ENCODE measurements at regions not wholly inside any gene's neighbourhood (a gene's known extent, or its start where the extent isn't known, plus 50 kb on each side); places are given as distances from the start of the nearest gene placed in this dataset.

GRCh38 chr1:170853302-170853701 is 82.0 kb upstream of the MROH9 start:
- ATAC-seq (no peak), DNase-seq (ENCODE audit: low read depth, low spot score) (no peak)
- intact Hi-C loops (cut with micrococcal nuclease; ENCODE audit: unreplicated experiment) (no loop called here), in situ Hi-C loops (cut with HindIII; ENCODE audit: low pct_unique_long_range_greater_than_20kb, low sequenced_read_pairs) (no loop called here)
- CTCF ChIA-PET = no interaction called here
- no peaks in the 10 kb centered on the region for H3K27me3 ChIP-seq (ENCODE audit: control insufficient read depth, insufficient read depth, low read length)
- H3K4me1 ChIP-seq (ENCODE audit: control insufficient read depth, insufficient read depth, low read length) = no peaks in the 10 kb centered on the region
- no peak for TF ChIP-seq SIN3A (IDR thresholded peaks at IDR 0.05; ENCODE audit: borderline replicate concordance, insufficient read depth, low read depth, low read length)
- no peak for TF ChIP-seq TCF7L2 (IDR thresholded peaks at IDR 0.05; ENCODE audit: low read depth, low read length)
- TF ChIP-seq POLR2AphosphoS5 (IDR thresholded peaks at IDR 0.05; ENCODE audit: low read depth, low read length) = no peak
- no peak for TF ChIP-seq REST (IDR thresholded peaks at IDR 0.05; ENCODE audit: insufficient read depth in 1 of 2, low read depth in 2 of 2, low read length in 1 of 2)
- no peak for TF ChIP-seq CTCF (IDR thresholded peaks at IDR 0.05)
- no peak overlapping the region for H3K4me3 ChIP-seq (ENCODE audit: low read depth in 2 of 2, low read length in 2 of 2)
- BruUV-seq (replicated peaks) = no TSS peak
- H3K9me3 ChIP-seq (ENCODE audit: control insufficient read depth, insufficient read depth, low read depth, low read length) = no peaks in the 10 kb centered on the region
- POLR2A ChIA-PET = no interaction called here
- H3K36me3 ChIP-seq (ENCODE audit: control insufficient read depth, insufficient read depth, low read length) = no peaks in the 10 kb centered on the region
- no peak overlapping the region for H3K27ac ChIP-seq (ENCODE audit: low read length)

- no TSS peak for BruUV-seq (replicated peaks)
Observed at GRCh38 chr1:170853867-170854266, 81.5 kb upstream of the MROH9 start.

More at GRCh38 chr1:170853867-170854266, 81.5 kb upstream of the MROH9 start:
- DNase-seq (ENCODE audit: low read depth, low spot score) = no peak
- POLR2A ChIA-PET = no interaction called here
- Histone ChIP-seq H3K9me3 (ENCODE audit: control insufficient read depth, insufficient read depth, low read depth, low read length) (no peaks in the 10 kb centered on the region), H3K36me3 (ENCODE audit: control insufficient read depth, insufficient read depth, low read length) (no peaks in the 10 kb centered on the region), H3K4me1 (ENCODE audit: control insufficient read depth, insufficient read depth, low read length) (no peaks in the 10 kb centered on the region), H3K27me3 (ENCODE audit: control insufficient read depth, insufficient read depth, low read length) (no peaks in the 10 kb centered on the region), H3K4me3 (ENCODE audit: low read depth in 2 of 2, low read length in 2 of 2) (no peak overlapping the region), H3K27ac (ENCODE audit: low read length) (no peak overlapping the region)
- ATAC-seq = no peak
- CTCF ChIA-PET = no interaction called here
- intact Hi-C loops (cut with micrococcal nuclease; ENCODE audit: unreplicated experiment) (no loop called here), in situ Hi-C loops (cut with HindIII; ENCODE audit: low pct_unique_long_range_greater_than_20kb, low sequenced_read_pairs) (no loop called here)
- TF ChIP-seq REST (IDR thresholded peaks at IDR 0.05; ENCODE audit: insufficient read depth in 1 of 2, low read depth in 2 of 2, low read length in 1 of 2) (no peak), CTCF (IDR thresholded peaks at IDR 0.05) (no peak), TCF7L2 (IDR thresholded peaks at IDR 0.05; ENCODE audit: low read depth, low read length) (no peak), POLR2AphosphoS5 (IDR thresholded peaks at IDR 0.05; ENCODE audit: low read depth, low read length) (no peak)
